Endodermal cell (in vitro differentiated cells): ENCODE measurements at regions not wholly inside any gene's neighbourhood (a gene's known extent, or its start where the extent isn't known, plus 50 kb on each side); places are given as distances from the start of the nearest gene placed in this dataset.

Source experiments
- DNase-seq: peaks from one replicate; pipeline ENCODE4 v3.0.0-alpha.2; 2017
- H3K27ac ChIP-seq: 2 replicates; pipeline ENCODE4 v1.5.1; 2013; ENCODE audit warnings: mild to moderate bottlenecking, low read depth, low read length, moderate library complexity
- H3K27me3 ChIP-seq: 2 replicates; pipeline ENCODE4 v1.6.1; 2013; ENCODE audit warnings: mild to moderate bottlenecking, low read length, moderate library complexity; ENCODE audit not compliant: insufficient read depth, control insufficient read depth, poor library complexity, severe bottlenecking
- H3K36me3 ChIP-seq: 2 replicates; pipeline ENCODE4 v1.7.0; 2013; ENCODE audit warnings: mild to moderate bottlenecking, low read length, moderate library complexity; ENCODE audit not compliant: control insufficient read depth, insufficient read depth
- H3K4me1 ChIP-seq: one replicate; pipeline ENCODE4 v1.7.0; 2013; ENCODE audit warnings: low read length; ENCODE audit not compliant: control insufficient read depth, insufficient read depth
- H3K4me3 ChIP-seq: 2 replicates; pipeline ENCODE4 v1.5.1; 2013; ENCODE audit warnings: mild to moderate bottlenecking, low read length, moderate library complexity
- H3K9ac ChIP-seq: 2 replicates; pipeline ENCODE4 v1.6.1; 2013; ENCODE audit warnings: mild to moderate bottlenecking, low read length, moderate library complexity; ENCODE audit not compliant: poor library complexity, severe bottlenecking; ENCODE audit errors: extremely low read depth
- H3K9me3 ChIP-seq: 2 replicates; pipeline ENCODE4 v1.6.1; 2013; ENCODE audit warnings: mild to moderate bottlenecking, low read length, moderate library complexity; ENCODE audit not compliant: control insufficient read depth
- H3K27ac Mint-ChIP-seq: 2 replicates; pipeline ENCODE4 v1.8.0; 2020; ENCODE audit warnings: mixed read lengths
- H3K27me3 Mint-ChIP-seq: 2 replicates; pipeline ENCODE4 v1.8.0; 2021; ENCODE audit warnings: mild to moderate bottlenecking, mixed read lengths; ENCODE audit not compliant: insufficient read depth
- H3K36me3 Mint-ChIP-seq: 2 replicates; pipeline ENCODE4 v1.8.0; 2020; ENCODE audit warnings: low read depth, mixed read lengths
- H3K4me1 Mint-ChIP-seq: 2 replicates; pipeline ENCODE4 v1.8.0; 2020; ENCODE audit warnings: mixed read lengths
- H3K4me3 Mint-ChIP-seq: 2 replicates; pipeline ENCODE4 v1.8.0; 2020; ENCODE audit warnings: mild to moderate bottlenecking, moderate library complexity, mixed read lengths
- H3K9me3 Mint-ChIP-seq: 2 replicates; pipeline ENCODE4 v1.8.0; 2020; ENCODE audit warnings: mild to moderate bottlenecking, mixed read lengths
- WGBS, 2 experiments: methylation state at CpG; one replicate each; pipeline versions ENCODE4 v1.1.5 to v1.1.7; 2013; ENCODE audit warnings: missing lambda C conversion rate in 2 of 2, mixed read lengths in 1 of 2; ENCODE audit not compliant: insufficient coverage in 1 of 2, insufficient read length in 1 of 2; 5-methylcytosine and 5-hydroxymethylcytosine counted together
- TF ChIP-seq, protein P1 (sequence below): fragments of 200-600 bp; sonication (generic); conservative IDR thresholded peaks from 2 replicates; pipeline ENCODE4 v1.5.0; 2021; ENCODE audit warnings: antibody characterized with exemption, mild to moderate bottlenecking

DNA sequence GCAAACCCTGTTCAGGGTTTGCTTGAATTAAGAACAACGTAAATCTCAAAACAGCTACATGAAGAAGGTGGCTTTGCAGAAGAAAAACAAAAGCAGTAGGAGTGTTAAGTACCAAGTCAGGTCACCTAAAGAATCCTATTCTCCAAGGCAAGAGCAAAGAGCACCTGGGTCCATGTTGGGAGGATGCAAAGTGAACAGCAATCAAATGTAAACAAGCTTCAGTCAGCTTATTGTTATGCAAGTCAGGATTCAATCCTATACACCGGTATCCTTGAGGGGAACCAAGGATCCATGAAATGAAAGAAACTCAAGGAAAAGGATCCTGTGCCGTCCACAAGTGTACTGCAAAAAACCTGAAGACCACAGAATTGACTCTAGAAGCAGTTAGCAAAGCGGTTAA, 261.0 kb upstream of the DDX18 start:
- no peaks in the 10 kb centered on the region for H3K9me3 Mint-ChIP-seq
- H3K36me3 Mint-ChIP-seq = no peaks in the 10 kb centered on the region
- no peak overlapping the region for H3K27ac Mint-ChIP-seq
- Histone ChIP-seq H3K27ac (no peak overlapping the region), H3K9ac (no peak overlapping the region), H3K4me1 (no peaks in the 10 kb centered on the region), H3K27me3 (no peaks in the 10 kb centered on the region), H3K36me3 (no peaks in the 10 kb centered on the region), H3K4me3 (no peak overlapping the region), H3K9me3 (no peaks in the 10 kb centered on the region)
- H3K4me1 Mint-ChIP-seq = peaks cover 36% of the 10 kb centered on the region
- no peaks in the 10 kb centered on the region for H3K27me3 Mint-ChIP-seq
- no peak for DNase-seq
- no peak overlapping the region for H3K4me3 Mint-ChIP-seq
- 55 to 66% methylated on average over 4 of the region's 4 CpGs for WGBS, 2 experiments
- TF ChIP-seq, protein P1, sequence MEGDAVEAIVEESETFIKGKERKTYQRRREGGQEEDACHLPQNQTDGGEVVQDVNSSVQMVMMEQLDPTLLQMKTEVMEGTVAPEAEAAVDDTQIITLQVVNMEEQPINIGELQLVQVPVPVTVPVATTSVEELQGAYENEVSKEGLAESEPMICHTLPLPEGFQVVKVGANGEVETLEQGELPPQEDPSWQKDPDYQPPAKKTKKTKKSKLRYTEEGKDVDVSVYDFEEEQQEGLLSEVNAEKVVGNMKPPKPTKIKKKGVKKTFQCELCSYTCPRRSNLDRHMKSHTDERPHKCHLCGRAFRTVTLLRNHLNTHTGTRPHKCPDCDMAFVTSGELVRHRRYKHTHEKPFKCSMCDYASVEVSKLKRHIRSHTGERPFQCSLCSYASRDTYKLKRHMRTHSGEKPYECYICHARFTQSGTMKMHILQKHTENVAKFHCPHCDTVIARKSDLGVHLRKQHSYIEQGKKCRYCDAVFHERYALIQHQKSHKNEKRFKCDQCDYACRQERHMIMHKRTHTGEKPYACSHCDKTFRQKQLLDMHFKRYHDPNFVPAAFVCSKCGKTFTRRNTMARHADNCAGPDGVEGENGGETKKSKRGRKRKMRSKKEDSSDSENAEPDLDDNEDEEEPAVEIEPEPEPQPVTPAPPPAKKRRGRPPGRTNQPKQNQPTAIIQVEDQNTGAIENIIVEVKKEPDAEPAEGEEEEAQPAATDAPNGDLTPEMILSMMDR = no peak

DNA sequence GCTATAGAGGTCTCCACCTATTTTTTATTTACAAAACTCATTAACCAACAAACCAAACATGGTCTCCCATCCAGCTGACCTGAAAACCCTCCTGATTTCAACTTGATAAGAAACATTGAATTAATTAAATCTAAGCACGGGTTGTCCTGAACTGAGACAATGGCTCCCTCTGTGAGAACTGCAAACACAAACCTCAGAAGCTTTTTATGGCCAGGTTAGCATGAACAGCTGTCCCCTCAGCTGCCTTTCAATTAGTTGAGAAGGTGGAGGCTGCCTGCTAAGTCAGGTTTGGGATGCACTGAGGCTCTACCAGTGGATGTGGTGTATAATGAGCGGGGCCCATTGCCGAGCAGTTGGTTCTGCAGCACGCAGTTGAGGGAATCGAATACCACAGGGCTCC, 258.5 kb upstream of the DDX18 start:
- Mint-ChIP-seq H3K36me3 (no peaks in the 10 kb centered on the region), H3K4me1 (peaks cover 34% of the 10 kb centered on the region), H3K27me3 (no peaks in the 10 kb centered on the region), H3K4me3 (no peak overlapping the region), H3K9me3 (no peaks in the 10 kb centered on the region), H3K27ac (no peak overlapping the region)
- no peak for DNase-seq
- Histone ChIP-seq H3K4me3 (no peak overlapping the region), H3K27ac (no peak overlapping the region), H3K36me3 (no peaks in the 10 kb centered on the region), H3K9ac (no peak overlapping the region), H3K9me3 (no peaks in the 10 kb centered on the region), H3K4me1 (no peaks in the 10 kb centered on the region), H3K27me3 (no peaks in the 10 kb centered on the region)
- TF ChIP-seq, protein P1 = no peak
- 60 to 87% methylated on average over 1 to 5 of the region's 5 CpGs for WGBS, 2 experiments

DNA sequence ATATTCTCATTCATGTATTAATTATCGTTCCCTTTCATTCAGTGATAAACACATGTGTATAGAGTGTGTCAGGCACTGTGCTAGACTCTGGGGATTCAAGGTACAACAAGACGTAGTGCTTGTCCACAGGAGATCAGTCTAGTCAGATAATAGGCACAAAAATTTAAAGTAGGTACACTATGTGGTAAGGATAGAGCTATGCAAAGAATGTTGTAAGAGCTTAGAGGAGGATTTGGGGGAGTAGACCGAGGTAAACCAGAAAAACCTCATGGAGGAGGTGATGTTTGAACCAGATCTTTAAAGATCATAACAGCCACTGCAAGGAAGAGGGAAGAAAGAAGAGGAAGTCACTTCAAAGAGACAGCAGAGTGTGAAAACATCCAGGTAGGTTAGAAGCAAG, 256.9 kb upstream of the DDX18 start:
- WGBS, 2 experiments = 89 to 90% methylated on average over 2 to 3 of the region's 3 CpGs
- no peaks in the 10 kb centered on the region for H3K36me3 ChIP-seq

More for the DNA sequence above, 256.9 kb upstream of the DDX18 start:
- H3K4me3 ChIP-seq = no peak overlapping the region
- H3K9me3 ChIP-seq = no peaks in the 10 kb centered on the region
- no peaks in the 10 kb centered on the region for H3K27me3 Mint-ChIP-seq
- no peak overlapping the region for H3K9ac ChIP-seq
- H3K4me1 Mint-ChIP-seq = peaks cover 22% of the 10 kb centered on the region
- TF ChIP-seq, protein P1 = no peak
- DNase-seq = no peak
- no peaks in the 10 kb centered on the region for H3K36me3 Mint-ChIP-seq
- no peaks in the 10 kb centered on the region for H3K4me1 ChIP-seq
- H3K4me3 Mint-ChIP-seq = no peak overlapping the region
- H3K27me3 ChIP-seq = no peaks in the 10 kb centered on the region
- no peak overlapping the region for H3K27ac Mint-ChIP-seq
- no peaks in the 10 kb centered on the region for H3K9me3 Mint-ChIP-seq
- H3K27ac ChIP-seq = no peak overlapping the region
